HepG2 (cell line): ENCODE measurements at regions not wholly inside any gene's neighbourhood (a gene's known extent, or its start where the extent isn't known, plus 50 kb on each side); places are given as distances from the start of the nearest gene placed in this dataset.

Source experiments
- JUND ChIP-seq: sonication (generic); formaldehyde crosslinking; IDR thresholded peaks from 2 replicates; pipeline ENCODE4 v1.8.0; 2022; ENCODE audit warnings: mild to moderate bottlenecking, missing genetic modification reagents
- PBX3 ChIP-seq: sonication (generic); formaldehyde crosslinking; IDR thresholded peaks from 2 replicates; pipeline ENCODE4 v1.8.1; 2023; ENCODE audit warnings: missing genetic modification reagents, inconsistent platforms, borderline replicate concordance
- RAD21 ChIP-seq: fragments of 450-650 bp; formaldehyde crosslinking; IDR thresholded peaks from 2 replicates; pipeline ENCODE4 v1.5.0; 2020; ENCODE audit warnings: mild to moderate bottlenecking
- SMC3 ChIP-seq: IDR thresholded peaks from 2 replicates; pipeline ENCODE4 v1.6.1; 2011; ENCODE audit warnings: low read length, improper control_type of control experiment
- ZBTB33 ChIP-seq: sonication (generic); formaldehyde crosslinking; IDR thresholded peaks from 2 replicates; pipeline ENCODE4 v1.4.0; 2020; ENCODE audit warnings: missing genetic modification reagents
- ZNF280B ChIP-seq: sonication (generic); formaldehyde crosslinking; IDR thresholded peaks from 2 replicates; pipeline ENCODE4 v1.5.0; 2020; ENCODE audit warnings: missing genetic modification reagents, mild to moderate bottlenecking, borderline replicate concordance
- ZNF280D ChIP-seq: sonication (generic); formaldehyde crosslinking; IDR thresholded peaks from 2 replicates; pipeline ENCODE4 v1.5.1; 2020; ENCODE audit warnings: mild to moderate bottlenecking, missing genetic modification reagents
- ZNF800 ChIP-seq: sonication (generic); formaldehyde crosslinking; IDR thresholded peaks from 2 replicates; pipeline ENCODE4 v1.4.0; 2020; ENCODE audit warnings: missing genetic modification reagents
- ZNF816 ChIP-seq: sonication (generic); formaldehyde crosslinking; IDR thresholded peaks from 2 replicates; pipeline ENCODE4 v1.8.0; 2022; ENCODE audit warnings: missing genetic modification reagents, mild to moderate bottlenecking, borderline replicate concordance
- TF ChIP-seq, protein P1 (sequence below): sonication (generic); formaldehyde crosslinking; IDR thresholded peaks from 2 replicates; pipeline ENCODE4 v1.5.0; 2020; ENCODE audit warnings: mild to moderate bottlenecking, missing genetic modification reagents, moderate library complexity
- TF ChIP-seq, protein P2 (sequence below): sonication (generic); formaldehyde crosslinking; IDR thresholded peaks from 2 replicates; pipeline ENCODE4 v1.5.1; 2020; ENCODE audit warnings: missing genetic modification reagents, mild to moderate bottlenecking, borderline replicate concordance

GRCh38 chr17:6020376-6021010 is 49.7 kb upstream of the WSCD1 start:
- no peak for TF ChIP-seq RAD21
- no peak for TF ChIP-seq ZNF800 (CRISPR knock-in tag)
- no peak for TF ChIP-seq ZBTB33 (CRISPR knock-in tag)
- no peak for TF ChIP-seq PBX3
- TF ChIP-seq, protein P1, sequence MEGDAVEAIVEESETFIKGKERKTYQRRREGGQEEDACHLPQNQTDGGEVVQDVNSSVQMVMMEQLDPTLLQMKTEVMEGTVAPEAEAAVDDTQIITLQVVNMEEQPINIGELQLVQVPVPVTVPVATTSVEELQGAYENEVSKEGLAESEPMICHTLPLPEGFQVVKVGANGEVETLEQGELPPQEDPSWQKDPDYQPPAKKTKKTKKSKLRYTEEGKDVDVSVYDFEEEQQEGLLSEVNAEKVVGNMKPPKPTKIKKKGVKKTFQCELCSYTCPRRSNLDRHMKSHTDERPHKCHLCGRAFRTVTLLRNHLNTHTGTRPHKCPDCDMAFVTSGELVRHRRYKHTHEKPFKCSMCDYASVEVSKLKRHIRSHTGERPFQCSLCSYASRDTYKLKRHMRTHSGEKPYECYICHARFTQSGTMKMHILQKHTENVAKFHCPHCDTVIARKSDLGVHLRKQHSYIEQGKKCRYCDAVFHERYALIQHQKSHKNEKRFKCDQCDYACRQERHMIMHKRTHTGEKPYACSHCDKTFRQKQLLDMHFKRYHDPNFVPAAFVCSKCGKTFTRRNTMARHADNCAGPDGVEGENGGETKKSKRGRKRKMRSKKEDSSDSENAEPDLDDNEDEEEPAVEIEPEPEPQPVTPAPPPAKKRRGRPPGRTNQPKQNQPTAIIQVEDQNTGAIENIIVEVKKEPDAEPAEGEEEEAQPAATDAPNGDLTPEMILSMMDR (CRISPR knock-in tag): no peak
- TF ChIP-seq ZNF280B (CRISPR knock-in tag): no peak
- TF ChIP-seq SMC3: no peak
- no peak for TF ChIP-seq ZNF280D (CRISPR knock-in tag)
- TF ChIP-seq, protein P2, sequence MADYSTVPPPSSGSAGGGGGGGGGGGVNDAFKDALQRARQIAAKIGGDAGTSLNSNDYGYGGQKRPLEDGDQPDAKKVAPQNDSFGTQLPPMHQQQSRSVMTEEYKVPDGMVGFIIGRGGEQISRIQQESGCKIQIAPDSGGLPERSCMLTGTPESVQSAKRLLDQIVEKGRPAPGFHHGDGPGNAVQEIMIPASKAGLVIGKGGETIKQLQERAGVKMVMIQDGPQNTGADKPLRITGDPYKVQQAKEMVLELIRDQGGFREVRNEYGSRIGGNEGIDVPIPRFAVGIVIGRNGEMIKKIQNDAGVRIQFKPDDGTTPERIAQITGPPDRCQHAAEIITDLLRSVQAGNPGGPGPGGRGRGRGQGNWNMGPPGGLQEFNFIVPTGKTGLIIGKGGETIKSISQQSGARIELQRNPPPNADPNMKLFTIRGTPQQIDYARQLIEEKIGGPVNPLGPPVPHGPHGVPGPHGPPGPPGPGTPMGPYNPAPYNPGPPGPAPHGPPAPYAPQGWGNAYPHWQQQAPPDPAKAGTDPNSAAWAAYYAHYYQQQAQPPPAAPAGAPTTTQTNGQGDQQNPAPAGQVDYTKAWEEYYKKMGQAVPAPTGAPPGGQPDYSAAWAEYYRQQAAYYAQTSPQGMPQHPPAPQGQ (CRISPR knock-in tag): no peak
- TF ChIP-seq ZNF816 (CRISPR knock-in tag): no peak
- TF ChIP-seq JUND (CRISPR knock-in tag): no peak
